Fibroblast of skin of abdomen (primary cell): ENCODE measurements at regions not wholly inside any gene's neighbourhood (a gene's known extent, or its start where the extent isn't known, plus 50 kb on each side); places are given as distances from the start of the nearest gene placed in this dataset.
A peak's percentile ranks its signal among the peaks of the same experiment; 100 is the strongest.
"Not testable (repeated sequence)": the region's sequence is repeated elsewhere in the genome, so short reads cannot be mapped to it uniquely, and the experiment has no call there.

Source experiments
- DNase-seq: peaks from one replicate; pipeline ENCODE4 v3.0.0-alpha.2; 2013

DNA sequence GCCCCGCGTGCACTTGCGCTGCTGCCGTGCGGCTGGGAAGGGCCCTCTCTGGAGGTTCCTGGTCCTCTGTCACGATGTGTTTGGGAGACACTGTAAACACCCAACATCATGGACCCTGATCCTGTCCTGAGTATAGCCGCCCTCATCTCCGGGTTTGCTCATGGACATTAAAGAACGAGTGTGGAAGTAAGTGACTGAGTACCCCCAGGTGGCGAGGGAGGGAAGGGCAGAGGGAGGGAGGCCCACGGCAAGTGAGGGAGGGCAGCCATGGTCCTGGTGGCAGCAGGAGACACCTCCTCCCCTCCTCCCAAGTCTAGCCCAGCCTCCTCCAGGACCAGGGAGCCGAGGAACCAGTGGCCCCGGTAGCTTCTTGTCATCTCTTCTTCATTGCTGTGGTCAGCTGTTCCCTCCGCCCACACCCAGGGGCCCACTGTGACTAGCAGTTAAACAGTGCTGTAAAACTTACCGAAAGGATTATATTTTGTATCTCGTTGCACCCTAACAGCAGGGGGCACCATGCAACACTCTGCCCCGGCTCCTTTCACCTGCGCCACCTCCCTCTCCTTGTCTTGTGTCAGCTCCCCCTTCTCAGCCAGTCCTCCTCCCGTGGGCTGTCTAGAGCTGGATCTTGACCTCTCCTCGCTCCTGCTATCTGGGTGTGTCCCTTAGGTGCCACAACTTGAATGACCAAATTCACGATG lies 566.5 kb upstream of the B3GAT1 start:
- DNase-seq: no peak

- DNase-seq: no peak
Measured at GRCh38 chr11:134976551-134976950, 564.5 kb upstream of the B3GAT1 start.

DNA sequence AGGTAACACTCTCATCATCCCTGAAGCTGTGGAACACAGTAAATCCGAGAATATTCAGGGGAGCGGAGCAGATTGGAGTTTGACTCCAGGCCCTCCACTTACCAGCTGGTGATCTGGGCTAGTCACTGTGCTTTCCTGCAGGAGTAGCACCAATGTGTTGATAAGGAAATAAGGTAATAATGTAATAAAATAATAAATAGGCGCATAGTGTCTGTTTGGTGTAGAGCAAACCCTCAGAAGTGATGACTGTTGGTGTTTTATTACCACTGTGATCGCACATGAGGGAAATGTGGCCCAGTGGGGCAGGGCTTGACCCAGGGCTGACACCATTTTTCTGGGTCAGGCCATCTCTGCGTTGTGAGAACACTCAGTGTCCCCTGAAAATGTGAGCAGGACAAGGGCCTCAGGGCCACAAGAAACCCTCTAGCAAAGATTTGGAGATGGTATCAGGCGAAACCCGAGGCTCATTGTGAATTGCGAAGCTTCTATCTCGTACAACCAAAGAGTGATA lies 563.9 kb upstream of the B3GAT1 start:
- DNase-seq: no peak

GRCh38 chr11:134973801-134974200 lies 561.8 kb upstream of the B3GAT1 start:
- no peak for DNase-seq

GRCh38 chr11:134971381-134971780 lies 559.3 kb upstream of the B3GAT1 start:
- no peak for DNase-seq

GRCh38 chr11:134967746-134968145 lies 555.7 kb upstream of the B3GAT1 start:
- DNase-seq: no peak

DNA sequence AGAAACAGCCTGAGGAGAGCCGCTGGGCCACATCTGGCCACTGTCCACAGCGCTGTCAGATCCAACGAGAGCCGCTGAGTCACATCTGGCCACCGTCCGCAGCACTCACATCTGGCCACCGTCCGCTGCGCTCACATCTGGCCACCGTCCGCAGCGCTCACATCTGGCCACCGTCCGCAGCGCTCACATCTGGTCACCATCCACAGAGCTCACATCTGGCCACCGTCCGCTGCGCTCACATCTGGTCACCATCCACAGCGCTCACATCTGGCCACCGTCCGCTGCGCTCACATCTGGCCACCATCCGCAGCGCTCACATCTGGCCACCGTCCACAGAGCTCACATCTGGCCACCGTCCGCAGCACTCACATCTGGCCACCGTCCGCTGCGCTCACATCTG lies 549.3 kb upstream of the B3GAT1 start:
- not testable (repeated sequence) for DNase-seq

DNA sequence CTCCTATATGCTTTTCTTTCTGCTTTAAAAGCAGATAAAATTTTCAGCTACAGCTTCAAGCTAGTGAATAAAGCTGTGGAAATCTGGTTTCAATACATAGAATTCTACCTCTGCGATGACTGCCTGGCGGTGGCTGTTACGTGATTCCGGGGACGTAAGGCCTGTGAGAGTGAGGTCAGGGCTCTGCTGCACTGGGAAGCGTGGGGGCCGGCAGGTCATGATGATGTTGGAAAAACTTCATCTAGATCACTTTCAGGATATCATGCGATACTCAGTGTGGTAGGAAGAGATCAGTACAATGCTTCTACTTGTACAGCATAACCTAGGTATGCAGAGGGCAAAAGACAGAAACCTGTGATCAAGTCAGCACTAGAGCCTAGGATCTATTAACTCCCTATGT lies 546.8 kb upstream of the B3GAT1 start:
- no peak for DNase-seq

DNA sequence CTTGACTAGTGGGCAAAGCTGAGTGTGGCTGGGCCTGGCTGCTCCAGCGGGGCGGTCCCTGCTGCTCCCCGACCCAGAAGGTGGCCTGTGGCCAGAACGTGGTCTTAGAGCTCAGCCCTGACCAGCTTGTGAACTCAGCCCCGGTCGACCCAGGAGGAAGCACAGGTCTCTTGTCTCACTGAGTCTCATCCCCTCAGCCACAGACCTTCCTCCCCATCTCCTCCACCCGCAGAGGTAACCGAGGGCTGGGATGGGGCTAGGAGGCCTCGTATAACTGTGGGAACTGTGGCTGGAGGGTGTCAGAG lies 546.2 kb upstream of the B3GAT1 start:
- no peak for DNase-seq

DNA sequence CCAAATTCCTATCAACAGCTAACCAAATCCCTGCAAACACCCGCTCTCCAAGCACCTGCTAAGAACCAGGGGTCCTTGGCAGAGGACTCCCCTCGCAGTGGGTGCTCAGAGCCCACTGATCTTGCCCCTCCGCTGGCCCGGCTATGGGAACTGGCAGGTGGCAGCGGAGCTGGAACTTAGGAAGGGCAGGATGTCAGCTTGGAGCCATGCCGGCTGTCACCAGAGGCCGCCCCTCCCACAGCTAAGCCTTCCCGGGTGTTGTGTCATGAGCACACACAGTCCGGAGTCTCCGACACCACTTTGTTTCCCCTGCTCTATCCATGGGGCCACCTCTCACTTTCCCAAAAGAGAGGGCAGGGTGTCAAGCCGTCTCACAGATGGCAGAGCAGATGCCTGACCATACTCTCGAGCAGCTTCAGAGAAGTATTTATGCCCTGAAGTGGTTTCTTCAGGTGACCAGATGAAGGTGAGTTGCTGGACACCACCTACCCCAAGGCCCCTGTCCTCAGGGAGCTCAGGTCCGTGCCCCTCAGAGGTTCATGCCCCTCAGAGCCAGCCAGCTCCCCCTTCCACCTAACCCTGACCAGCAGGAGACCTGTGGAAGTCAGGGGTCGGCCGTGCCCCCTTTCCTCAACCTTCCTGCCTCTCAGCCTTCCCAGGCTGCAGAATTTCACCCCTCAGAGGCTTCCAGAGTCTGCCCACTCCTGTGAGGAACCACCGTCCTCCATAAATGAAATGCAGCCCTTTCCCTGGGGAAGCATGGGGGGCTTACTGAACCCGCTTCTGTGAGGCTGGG lies 545.7 kb upstream of the B3GAT1 start:
- DNase-seq: no peak

- no peak for DNase-seq
Measured at GRCh38 chr11:134956450-134957210, 544.6 kb upstream of the B3GAT1 start.

GRCh38 chr11:134955970-134956369 lies 543.9 kb upstream of the B3GAT1 start:
- DNase-seq: not testable (repeated sequence)

DNA sequence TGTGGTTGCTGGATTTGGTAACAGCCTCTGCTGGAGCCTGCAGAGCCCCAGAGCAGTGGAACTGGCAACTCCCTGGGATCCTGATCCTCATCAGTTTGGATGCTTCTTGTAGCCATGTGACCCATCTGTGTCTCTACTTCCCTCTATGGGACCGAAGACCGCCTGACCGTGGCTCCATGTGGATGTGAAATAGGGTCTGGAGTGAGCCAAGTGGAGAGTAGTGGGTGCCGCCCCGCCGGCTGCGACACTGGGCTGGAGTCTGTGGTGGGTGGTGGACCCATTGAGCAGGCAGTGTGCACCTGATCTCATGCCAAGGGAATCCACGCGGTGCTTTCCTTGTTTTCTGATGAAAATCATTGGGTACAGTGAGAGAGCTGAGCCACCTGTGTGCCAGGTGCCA lies 543.2 kb upstream of the B3GAT1 start:
- no peak for DNase-seq

GRCh38 chr11:134954456-134954855 lies 542.4 kb upstream of the B3GAT1 start:
- DNase-seq: not testable (repeated sequence)

DNA sequence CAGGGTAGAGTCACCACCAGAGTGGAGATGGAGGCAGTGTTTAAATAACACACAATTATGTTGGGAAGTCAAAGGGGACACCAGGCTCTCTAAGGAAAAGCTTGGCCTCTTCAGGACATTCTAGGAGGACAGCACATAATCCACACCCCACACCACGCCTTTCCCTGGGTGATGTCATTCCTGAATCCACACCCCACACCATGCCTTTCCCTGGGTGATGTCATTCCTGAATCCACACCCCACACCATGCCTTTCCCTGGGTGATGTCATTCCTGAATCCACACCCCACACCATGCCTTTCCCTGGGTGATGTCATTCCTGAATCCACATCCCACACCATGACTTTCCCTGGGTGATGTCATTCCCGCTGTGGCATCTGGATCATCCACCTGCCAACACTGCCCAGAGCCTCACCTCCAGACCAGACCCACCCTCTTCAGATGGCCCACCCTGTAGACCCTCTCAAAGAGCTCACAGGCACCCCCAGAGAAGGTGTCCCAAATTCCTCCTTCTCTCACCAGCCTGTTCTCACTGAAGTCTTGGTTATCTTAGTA lies 541.5 kb upstream of the B3GAT1 start:
- not testable (repeated sequence) for DNase-seq

GRCh38 chr11:134951305-134951700 lies 539.3 kb upstream of the B3GAT1 start:
- DNase-seq: peak; percentile 73

- peak; percentile 48 for DNase-seq
Measured at GRCh38 chr11:134950692-134951304, 538.8 kb upstream of the B3GAT1 start.

DNA sequence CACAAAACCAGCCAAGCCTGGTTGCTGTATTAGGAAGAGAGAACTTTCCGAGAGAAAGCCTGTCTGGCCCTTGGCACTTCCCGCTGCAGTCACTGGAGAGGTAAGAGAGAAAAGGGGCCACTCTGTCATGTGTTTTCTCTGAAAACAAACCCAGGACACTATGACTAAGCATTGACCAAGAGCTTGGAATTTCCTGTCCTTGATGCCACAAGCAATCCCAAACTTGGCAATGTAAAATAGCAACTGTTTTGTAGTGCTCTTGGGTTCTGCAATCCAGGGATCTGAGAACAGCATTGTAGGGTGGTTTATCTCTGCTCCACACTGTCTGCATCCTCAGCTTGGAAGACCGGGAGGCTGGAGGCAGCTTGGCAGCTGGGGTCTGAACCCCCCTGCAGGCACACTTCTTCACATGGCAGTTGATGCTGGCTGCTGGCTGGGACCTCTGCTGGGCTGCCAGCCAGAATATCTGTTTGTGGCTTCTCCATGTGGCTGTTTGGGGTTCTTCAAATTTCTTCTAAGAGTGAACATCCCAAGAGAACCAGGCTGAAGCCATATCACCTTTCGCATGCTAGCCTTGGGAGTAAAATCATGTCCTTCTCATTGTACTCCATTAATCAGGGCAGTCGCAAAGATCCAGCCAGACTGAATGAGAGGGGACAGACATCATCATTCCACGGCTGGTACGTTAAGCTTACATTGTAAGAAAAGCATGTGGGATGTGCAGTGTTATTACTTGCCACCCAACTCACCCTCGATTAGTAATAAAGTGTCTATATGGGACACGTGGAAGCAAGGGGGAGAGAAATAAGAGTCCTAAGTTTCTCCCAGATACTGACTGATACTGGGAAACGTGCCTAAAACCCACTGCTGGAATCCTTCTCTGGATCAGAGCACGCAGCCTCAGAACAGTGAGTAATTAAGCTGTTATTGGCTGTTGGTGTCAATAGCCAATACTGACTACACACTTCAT lies 537.4 kb upstream of the B3GAT1 start:
- DNase-seq: peak; percentile 79

DNA sequence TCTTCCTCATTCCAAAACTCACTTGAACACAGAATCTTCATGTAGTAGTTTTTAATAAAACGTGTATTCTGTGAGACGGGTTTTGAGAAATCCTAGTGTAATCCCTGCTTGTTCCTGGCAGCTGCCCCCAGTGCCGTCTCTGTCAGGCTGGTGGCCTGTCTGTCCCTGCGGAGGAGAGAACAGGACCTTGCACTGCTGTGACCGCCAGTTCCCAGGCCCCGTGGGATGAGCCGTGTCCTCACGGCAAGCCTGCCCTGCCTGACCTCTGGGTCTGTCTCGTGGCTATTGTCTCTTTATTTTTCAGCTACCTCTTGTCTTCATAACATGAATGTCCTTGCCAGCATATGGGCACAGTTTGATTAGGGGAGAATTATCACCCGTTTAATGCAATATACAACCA lies 535.5 kb upstream of the B3GAT1 start:
- DNase-seq: no peak

DNA sequence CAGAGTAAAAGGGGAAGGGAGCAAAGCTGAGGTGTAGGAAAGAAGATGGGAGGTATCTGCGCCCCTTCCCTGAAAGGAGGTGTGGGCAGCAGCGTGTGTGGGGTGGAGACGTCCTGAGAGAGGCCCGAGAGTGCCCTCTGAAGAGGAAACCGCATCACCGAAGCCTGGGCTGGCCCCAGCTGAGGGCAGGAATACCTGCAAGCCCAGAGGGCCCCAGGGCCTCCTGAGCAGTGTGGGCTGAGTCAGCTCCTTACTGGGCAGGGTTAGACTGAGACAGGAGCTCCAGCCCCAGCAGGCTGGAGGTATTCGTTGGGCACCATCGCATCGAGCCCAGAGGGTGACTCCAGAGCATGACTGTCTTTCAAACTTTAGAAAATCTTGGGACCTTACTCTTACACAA lies 534.0 kb upstream of the B3GAT1 start:
- no peak for DNase-seq

- no peak for DNase-seq
Measured at GRCh38 chr11:134944986-134945385, 532.9 kb upstream of the B3GAT1 start.
